ENCODE measurements at regions not wholly inside any gene's neighbourhood (a gene's known extent, or its start where the extent isn't known, plus 50 kb on each side); places are given as distances from the start of the nearest gene placed in this dataset.

GRCh38 chr1:167145965-167146364 is 52.1 kb downstream of the STYXL2 start:
- Histone ChIP-seq H3K27me3 (ENCODE audit: insufficient read depth, poor library complexity, severe bottlenecking) (no peaks in the 10 kb centered on the region), H3K4me3 (replicated peaks; ENCODE audit: insufficient read depth, low read length) (no peak overlapping the region), H3K27ac (replicated peaks) (no peak overlapping the region)
- DNase-seq (ENCODE audit: low read depth in 1 of 2, low spot score in 1 of 2): no peak
- TF ChIP-seq GABPA (IDR thresholded peaks at IDR 0.05; ENCODE audit: low read depth) (no peak), POLR2AphosphoS5 (IDR thresholded peaks at IDR 0.05; ENCODE audit: low read depth) (no peak), SPI1 (IDR thresholded peaks at IDR 0.05; ENCODE audit: borderline replicate concordance, low read depth) (no peak)
- TF ChIP-seq, protein P1, sequence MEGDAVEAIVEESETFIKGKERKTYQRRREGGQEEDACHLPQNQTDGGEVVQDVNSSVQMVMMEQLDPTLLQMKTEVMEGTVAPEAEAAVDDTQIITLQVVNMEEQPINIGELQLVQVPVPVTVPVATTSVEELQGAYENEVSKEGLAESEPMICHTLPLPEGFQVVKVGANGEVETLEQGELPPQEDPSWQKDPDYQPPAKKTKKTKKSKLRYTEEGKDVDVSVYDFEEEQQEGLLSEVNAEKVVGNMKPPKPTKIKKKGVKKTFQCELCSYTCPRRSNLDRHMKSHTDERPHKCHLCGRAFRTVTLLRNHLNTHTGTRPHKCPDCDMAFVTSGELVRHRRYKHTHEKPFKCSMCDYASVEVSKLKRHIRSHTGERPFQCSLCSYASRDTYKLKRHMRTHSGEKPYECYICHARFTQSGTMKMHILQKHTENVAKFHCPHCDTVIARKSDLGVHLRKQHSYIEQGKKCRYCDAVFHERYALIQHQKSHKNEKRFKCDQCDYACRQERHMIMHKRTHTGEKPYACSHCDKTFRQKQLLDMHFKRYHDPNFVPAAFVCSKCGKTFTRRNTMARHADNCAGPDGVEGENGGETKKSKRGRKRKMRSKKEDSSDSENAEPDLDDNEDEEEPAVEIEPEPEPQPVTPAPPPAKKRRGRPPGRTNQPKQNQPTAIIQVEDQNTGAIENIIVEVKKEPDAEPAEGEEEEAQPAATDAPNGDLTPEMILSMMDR (IDR thresholded peaks at IDR 0.05; ENCODE audit: insufficient read depth, low read length): no peak
- TF ChIP-seq, protein P2, sequence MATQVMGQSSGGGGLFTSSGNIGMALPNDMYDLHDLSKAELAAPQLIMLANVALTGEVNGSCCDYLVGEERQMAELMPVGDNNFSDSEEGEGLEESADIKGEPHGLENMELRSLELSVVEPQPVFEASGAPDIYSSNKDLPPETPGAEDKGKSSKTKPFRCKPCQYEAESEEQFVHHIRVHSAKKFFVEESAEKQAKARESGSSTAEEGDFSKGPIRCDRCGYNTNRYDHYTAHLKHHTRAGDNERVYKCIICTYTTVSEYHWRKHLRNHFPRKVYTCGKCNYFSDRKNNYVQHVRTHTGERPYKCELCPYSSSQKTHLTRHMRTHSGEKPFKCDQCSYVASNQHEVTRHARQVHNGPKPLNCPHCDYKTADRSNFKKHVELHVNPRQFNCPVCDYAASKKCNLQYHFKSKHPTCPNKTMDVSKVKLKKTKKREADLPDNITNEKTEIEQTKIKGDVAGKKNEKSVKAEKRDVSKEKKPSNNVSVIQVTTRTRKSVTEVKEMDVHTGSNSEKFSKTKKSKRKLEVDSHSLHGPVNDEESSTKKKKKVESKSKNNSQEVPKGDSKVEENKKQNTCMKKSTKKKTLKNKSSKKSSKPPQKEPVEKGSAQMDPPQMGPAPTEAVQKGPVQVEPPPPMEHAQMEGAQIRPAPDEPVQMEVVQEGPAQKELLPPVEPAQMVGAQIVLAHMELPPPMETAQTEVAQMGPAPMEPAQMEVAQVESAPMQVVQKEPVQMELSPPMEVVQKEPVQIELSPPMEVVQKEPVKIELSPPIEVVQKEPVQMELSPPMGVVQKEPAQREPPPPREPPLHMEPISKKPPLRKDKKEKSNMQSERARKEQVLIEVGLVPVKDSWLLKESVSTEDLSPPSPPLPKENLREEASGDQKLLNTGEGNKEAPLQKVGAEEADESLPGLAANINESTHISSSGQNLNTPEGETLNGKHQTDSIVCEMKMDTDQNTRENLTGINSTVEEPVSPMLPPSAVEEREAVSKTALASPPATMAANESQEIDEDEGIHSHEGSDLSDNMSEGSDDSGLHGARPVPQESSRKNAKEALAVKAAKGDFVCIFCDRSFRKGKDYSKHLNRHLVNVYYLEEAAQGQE (IDR thresholded peaks at IDR 0.05; ENCODE audit: insufficient replicate concordance, low read depth): no peak

- no peak for DNase-seq (ENCODE audit: low read depth in 1 of 2, low spot score in 1 of 2)
- no peak overlapping the region for H3K27ac ChIP-seq (replicated peaks)
- no peaks in the 10 kb centered on the region for H3K27me3 ChIP-seq (ENCODE audit: insufficient read depth, poor library complexity, severe bottlenecking)
- no peak for TF ChIP-seq SPI1 (IDR thresholded peaks at IDR 0.05; ENCODE audit: borderline replicate concordance, low read depth)
- TF ChIP-seq, protein P2 (IDR thresholded peaks at IDR 0.05; ENCODE audit: insufficient replicate concordance, low read depth): no peak
- TF ChIP-seq, protein P1 (IDR thresholded peaks at IDR 0.05; ENCODE audit: insufficient read depth, low read length): no peak
- TF ChIP-seq POLR2AphosphoS5 (IDR thresholded peaks at IDR 0.05; ENCODE audit: low read depth): no peak
- no peak for TF ChIP-seq GABPA (IDR thresholded peaks at IDR 0.05; ENCODE audit: low read depth)
- no peak overlapping the region for H3K4me3 ChIP-seq (replicated peaks; ENCODE audit: insufficient read depth, low read length)
Observed at GRCh38 chr1:167146903-167147539, 53.1 kb downstream of the STYXL2 start.

DNA sequence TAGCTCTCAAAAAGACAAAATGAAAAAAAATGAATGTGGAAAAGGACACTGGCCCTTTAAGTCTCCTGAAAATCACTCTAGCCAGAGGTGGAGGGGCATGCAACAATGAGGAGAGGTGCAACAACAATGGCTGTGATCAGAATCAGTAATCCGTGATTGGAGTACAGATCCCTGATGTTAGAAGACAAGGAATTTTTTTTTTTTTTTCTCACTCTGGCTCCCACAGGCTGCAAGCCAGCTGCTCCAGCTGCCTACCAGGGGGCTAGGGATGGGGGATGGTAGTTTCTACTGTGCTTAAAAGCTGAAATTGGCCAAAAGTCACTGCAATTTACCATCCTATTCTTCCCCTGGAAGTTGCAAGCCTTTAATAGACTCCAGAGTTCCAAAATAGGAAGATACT is 54.5 kb downstream of the STYXL2 start:
- TF ChIP-seq, protein P2 (IDR thresholded peaks at IDR 0.05; ENCODE audit: insufficient replicate concordance, low read depth): no peak
- TF ChIP-seq POLR2AphosphoS5 (IDR thresholded peaks at IDR 0.05; ENCODE audit: low read depth): no peak
- TF ChIP-seq, protein P1 (IDR thresholded peaks at IDR 0.05; ENCODE audit: insufficient read depth, low read length): no peak
- TF ChIP-seq SPI1 (IDR thresholded peaks at IDR 0.05; ENCODE audit: borderline replicate concordance, low read depth): no peak
- no peak for TF ChIP-seq GABPA (IDR thresholded peaks at IDR 0.05; ENCODE audit: low read depth)
- H3K27me3 ChIP-seq (ENCODE audit: insufficient read depth, poor library complexity, severe bottlenecking): no peaks in the 10 kb centered on the region
- no peak for DNase-seq (ENCODE audit: low read depth in 1 of 2, low spot score in 1 of 2)
- no peak overlapping the region for H3K27ac ChIP-seq (replicated peaks)
- no peak overlapping the region for H3K4me3 ChIP-seq (replicated peaks; ENCODE audit: insufficient read depth, low read length)
